Gastrocnemius medialis (tissue), 4 donors: ENCODE measurements at regions not wholly inside any gene's neighbourhood (a gene's known extent, or its start where the extent isn't known, plus 50 kb on each side); places are given as distances from the start of the nearest gene placed in this dataset.

Experiments used
- ATAC-seq, 2 donors: fragments of 150-250 bp; one replicate each; pipeline ENCODE4 v1.9.1; 2016
- DNase-seq, 2 donors: peaks; one replicate each; pipeline ENCODE4 v3.0.0-alpha.2; 2019
- H3K27ac ChIP-seq, 4 donors: fragments of 200-600 bp; sonication (generic); 1 replicate in 1 of 4; 2 replicates in 3 of 4; pipeline ENCODE4 v1.5.1; 2016 to 2018; ENCODE audit warnings: mild to moderate bottlenecking in 2 of 4, moderate library complexity in 1 of 4
- H3K27me3 ChIP-seq, 3 donors: fragments of 200-600 bp; sonication (generic) in 2 of 3; 1 replicate in 1 of 3; 2 replicates in 2 of 3; pipeline versions ENCODE4 v1.5.1 to v1.6.0; 2016 to 2019; ENCODE audit warnings: mild to moderate bottlenecking in 1 of 3, moderate library complexity in 1 of 3
- H3K36me3 ChIP-seq, 2 donors: fragments of 200-600 bp; sonication (generic) in 1 of 2; one replicate each; pipeline ENCODE4 v1.5.1; 2017 to 2018
- H3K4me1 ChIP-seq, 2 donors: fragments of 200-600 bp; sonication (generic) in 1 of 2; one replicate each; pipeline ENCODE4 v1.5.1; 2016 to 2017; ENCODE audit warnings: mild to moderate bottlenecking in 2 of 2
- H3K4me3 ChIP-seq, 4 donors: fragments of 200-600 bp; sonication (generic) in 3 of 4; 1 replicate in 1 of 4; 2 replicates in 3 of 4; pipeline ENCODE4 v1.5.1; 2016 to 2019; ENCODE audit warnings: mild to moderate bottlenecking in 2 of 4
- H3K9me3 ChIP-seq, 3 donors: fragments of 200-600 bp; sonication (generic) in 2 of 3; 1 replicate in 1 of 3; 2 replicates in 2 of 3; pipeline ENCODE4 v1.5.1; 2016 to 2019
- POLR2A ChIP-seq, 2 donors: fragments of 450-650 bp; IDR thresholded peaks; one replicate each; pipeline ENCODE4 v1.6.1; 2017; ENCODE audit warnings: antibody characterized with exemption in 2 of 2, mild to moderate bottlenecking in 2 of 2, moderate library complexity in 2 of 2
- in situ Hi-C, 4 donors: fragments of 200-750 bp; cut with MboI; loops; one replicate each; pipeline versions ENCODE4 v1.15.0 to v1.8.0; 2017; ENCODE audit warnings: low sequenced_read_pairs in 4 of 4
- intact Hi-C: fragments of 100-400 bp; cut with DNase I; formaldehyde crosslinking; loops from one replicate; pipeline ENCODE4 v1.15.1; 2023; ENCODE audit warnings: low total_unique reads
- TF ChIP-seq, protein P1 (sequence below), 5 experiments: fragments of 450-650 bp in 3 of 5; fragments of 200-600 bp in 2 of 5; sonication (generic) in 2 of 5; IDR thresholded peaks in 4 of 5; conservative IDR thresholded peaks in 1 of 5; 1 replicate in 4 of 5; 2 replicates in 1 of 5; pipeline ENCODE4 v1.5.1; 2016 to 2019; ENCODE audit warnings: antibody characterized with exemption in 5 of 5, mild to moderate bottlenecking in 3 of 5, moderate library complexity in 3 of 5

DNA sequence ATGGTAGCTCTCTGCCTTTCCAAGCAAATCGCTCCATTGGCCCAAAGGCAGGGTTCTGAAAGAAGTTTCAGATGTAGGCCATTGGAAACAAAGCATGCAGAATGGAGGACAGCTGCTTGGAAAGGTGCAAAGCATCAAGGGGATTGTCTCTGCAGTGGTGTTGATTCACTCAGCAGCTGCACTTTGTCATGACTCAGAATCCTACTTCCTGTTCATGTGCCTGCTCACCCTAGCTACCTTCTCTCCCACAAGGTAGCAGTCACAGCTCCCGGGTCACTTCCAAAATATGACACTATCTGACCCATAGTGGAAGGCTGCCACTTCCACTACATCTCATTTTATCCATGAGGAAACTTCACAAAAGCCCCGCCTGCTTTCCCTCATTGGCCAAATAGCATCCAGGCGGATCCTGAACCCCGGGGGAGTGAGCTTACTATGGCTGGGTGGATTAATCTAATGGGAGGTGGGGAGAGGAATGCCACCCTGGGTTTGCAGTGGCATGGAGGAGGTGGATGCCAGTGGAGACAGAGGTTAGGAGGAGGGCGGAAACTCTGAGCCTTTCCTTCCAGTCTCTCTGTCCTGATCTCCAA, 74.7 kb upstream of the NKD1 start:
- Histone ChIP-seq H3K4me1 (no peaks in the 10 kb centered on the region), H3K36me3 (no peaks in the 10 kb centered on the region), H3K9me3 (no peaks in the 10 kb centered on the region), H3K27me3 (peaks cover 5 to 19% (median 13%) of the 10 kb centered on the region in 3 donors), H3K27ac (no peak overlapping the region), H3K4me3 (no peak overlapping the region)
- intact Hi-C loops = no loop called here
- TF ChIP-seq POLR2A (IDR thresholded peaks at IDR 0.05) = no peak
- TF ChIP-seq, protein P1, sequence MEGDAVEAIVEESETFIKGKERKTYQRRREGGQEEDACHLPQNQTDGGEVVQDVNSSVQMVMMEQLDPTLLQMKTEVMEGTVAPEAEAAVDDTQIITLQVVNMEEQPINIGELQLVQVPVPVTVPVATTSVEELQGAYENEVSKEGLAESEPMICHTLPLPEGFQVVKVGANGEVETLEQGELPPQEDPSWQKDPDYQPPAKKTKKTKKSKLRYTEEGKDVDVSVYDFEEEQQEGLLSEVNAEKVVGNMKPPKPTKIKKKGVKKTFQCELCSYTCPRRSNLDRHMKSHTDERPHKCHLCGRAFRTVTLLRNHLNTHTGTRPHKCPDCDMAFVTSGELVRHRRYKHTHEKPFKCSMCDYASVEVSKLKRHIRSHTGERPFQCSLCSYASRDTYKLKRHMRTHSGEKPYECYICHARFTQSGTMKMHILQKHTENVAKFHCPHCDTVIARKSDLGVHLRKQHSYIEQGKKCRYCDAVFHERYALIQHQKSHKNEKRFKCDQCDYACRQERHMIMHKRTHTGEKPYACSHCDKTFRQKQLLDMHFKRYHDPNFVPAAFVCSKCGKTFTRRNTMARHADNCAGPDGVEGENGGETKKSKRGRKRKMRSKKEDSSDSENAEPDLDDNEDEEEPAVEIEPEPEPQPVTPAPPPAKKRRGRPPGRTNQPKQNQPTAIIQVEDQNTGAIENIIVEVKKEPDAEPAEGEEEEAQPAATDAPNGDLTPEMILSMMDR (IDR thresholded peaks at IDR 0.05 in 4 of 5, conservative IDR thresholded peaks at IDR 0.05 in 1 of 5) = no peak
- in situ Hi-C loops = no loop called here
- ATAC-seq = no peak
- DNase-seq = no peak

DNA sequence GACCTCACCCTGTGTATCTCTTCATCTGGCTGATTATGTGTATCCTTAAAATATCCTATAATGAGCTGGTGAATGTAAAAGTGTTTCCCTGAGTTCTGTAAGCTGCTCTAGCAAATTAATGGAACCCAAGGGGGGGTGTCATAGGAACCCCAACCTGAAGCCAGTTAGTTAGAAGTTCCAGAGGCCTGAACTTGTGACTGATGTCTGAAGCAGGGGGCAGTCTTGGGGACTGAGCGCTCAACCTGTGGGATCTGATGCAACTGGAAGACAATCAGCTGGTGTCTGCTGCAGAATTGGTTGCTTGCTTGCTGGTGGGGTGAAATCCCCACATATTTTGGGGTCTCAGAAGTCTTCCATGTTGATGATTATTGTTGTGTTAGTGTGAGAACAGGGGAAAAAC, 75.7 kb upstream of the NKD1 start:
- Histone ChIP-seq H3K9me3 (no peaks in the 10 kb centered on the region), H3K4me1 (peaks cover 0 to 3% of the 10 kb centered on the region in 2 donors), H3K27ac (no peak overlapping the region), H3K36me3 (no peaks in the 10 kb centered on the region), H3K4me3 (no peak overlapping the region), H3K27me3 (peaks cover 6 to 23% (median 18%) of the 10 kb centered on the region in 3 donors)
- TF ChIP-seq, protein P1 (IDR thresholded peaks at IDR 0.05 in 4 of 5, conservative IDR thresholded peaks at IDR 0.05 in 1 of 5) = no peak
- no peak for TF ChIP-seq POLR2A (IDR thresholded peaks at IDR 0.05)
- in situ Hi-C loops = no loop called here
- intact Hi-C loops = no loop called here
- DNase-seq (no peak), ATAC-seq (no peak)

DNA sequence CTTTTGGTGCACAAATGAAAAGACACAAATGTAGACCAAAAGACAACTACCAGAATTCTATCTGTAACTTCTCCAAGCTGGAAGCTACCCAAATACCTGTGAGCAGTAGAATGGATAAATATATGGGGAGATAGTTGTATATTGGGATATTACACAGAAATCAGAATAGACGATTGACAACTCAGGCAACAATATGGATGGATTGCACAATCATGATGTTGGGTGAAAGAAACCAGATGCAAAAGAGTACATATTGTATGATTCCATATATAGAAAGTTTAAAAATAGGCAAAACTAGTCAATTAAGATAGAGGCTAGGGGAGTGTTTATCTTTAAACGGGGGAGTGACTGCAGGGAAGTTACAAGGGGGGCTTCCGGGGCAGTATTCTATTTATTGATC, 77.5 kb upstream of the NKD1 start:
- intact Hi-C loops = no loop called here
- DNase-seq = no peak
- no peaks in the 10 kb centered on the region for H3K9me3 ChIP-seq
- H3K4me1 ChIP-seq = peaks cover 0 to 3% of the 10 kb centered on the region in 2 donors
- no peak overlapping the region for H3K27ac ChIP-seq
- H3K4me3 ChIP-seq = no peak overlapping the region
- no peaks in the 10 kb centered on the region for H3K36me3 ChIP-seq
- in situ Hi-C loops = no loop called here
- peaks cover 10 to 26% (median 23%) of the 10 kb centered on the region in 3 donors for H3K27me3 ChIP-seq
- TF ChIP-seq POLR2A (IDR thresholded peaks at IDR 0.05) = no peak
- TF ChIP-seq, protein P1 (IDR thresholded peaks at IDR 0.05 in 4 of 5, conservative IDR thresholded peaks at IDR 0.05 in 1 of 5) = no peak
- no peak for ATAC-seq

DNA sequence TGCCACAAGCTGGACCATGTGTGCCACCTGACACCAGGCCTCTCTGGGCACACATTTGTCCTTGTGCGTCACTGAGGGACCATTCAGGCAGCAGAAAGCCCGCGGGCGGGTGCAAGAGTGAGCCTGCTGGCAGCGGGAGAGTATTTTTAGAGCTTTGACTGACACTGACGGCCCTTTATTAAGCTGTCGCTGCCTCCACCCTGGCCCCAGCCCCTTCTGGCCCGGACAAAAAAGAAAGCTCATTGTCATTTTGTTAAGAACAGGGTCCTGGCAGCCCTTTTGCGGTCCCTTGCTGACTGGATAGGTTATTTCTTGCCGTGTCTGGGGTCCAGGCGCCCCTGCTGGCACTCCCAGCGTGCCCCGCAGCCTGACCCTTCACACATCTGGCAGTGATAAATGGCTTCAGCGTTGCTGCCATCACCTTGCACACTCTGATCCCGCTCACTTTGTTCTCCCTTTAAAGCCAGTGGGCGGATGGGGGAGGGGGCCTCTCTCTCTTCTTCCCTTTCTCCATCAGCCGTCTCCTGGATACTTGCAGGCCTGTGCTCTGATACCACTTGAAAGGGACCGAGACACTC, 78.4 kb upstream of the NKD1 start:
- H3K4me1 ChIP-seq = peaks cover 0 to 3% of the 10 kb centered on the region in 2 donors
- TF ChIP-seq, protein P1 (IDR thresholded peaks at IDR 0.05 in 4 of 5, conservative IDR thresholded peaks at IDR 0.05 in 1 of 5) = no peak
- no peak for TF ChIP-seq POLR2A (IDR thresholded peaks at IDR 0.05)
- in situ Hi-C loops (no loop called here), intact Hi-C loops (no loop called here)
- peaks cover 10 to 26% (median 26%) of the 10 kb centered on the region in 3 donors for H3K27me3 ChIP-seq
- H3K9me3 ChIP-seq = no peaks in the 10 kb centered on the region
- no peaks in the 10 kb centered on the region for H3K36me3 ChIP-seq
- no peak for ATAC-seq
- DNase-seq = no peak
- H3K4me3 ChIP-seq = no peak overlapping the region
- H3K27ac ChIP-seq = no peak overlapping the region
